Activated CD8-positive, alpha-beta memory T cell treated with anti-CD3 and anti-CD28 coated beads, Interleukin-2, amount 50 U/mL, for 4 hours (primary cell): ENCODE measurements at regions not wholly inside any gene's neighbourhood (a gene's known extent, or its start where the extent isn't known, plus 50 kb on each side); places are given as distances from the start of the nearest gene placed in this dataset.
"Not testable (repeated sequence)": the region's sequence is repeated elsewhere in the genome, so short reads cannot be mapped to it uniquely, and the experiment has no call there.

ENCODE experiments used
- DNase-seq: peaks from one replicate; pipeline ENCODE4 v3.0.0-alpha.2; 2020

DNA sequence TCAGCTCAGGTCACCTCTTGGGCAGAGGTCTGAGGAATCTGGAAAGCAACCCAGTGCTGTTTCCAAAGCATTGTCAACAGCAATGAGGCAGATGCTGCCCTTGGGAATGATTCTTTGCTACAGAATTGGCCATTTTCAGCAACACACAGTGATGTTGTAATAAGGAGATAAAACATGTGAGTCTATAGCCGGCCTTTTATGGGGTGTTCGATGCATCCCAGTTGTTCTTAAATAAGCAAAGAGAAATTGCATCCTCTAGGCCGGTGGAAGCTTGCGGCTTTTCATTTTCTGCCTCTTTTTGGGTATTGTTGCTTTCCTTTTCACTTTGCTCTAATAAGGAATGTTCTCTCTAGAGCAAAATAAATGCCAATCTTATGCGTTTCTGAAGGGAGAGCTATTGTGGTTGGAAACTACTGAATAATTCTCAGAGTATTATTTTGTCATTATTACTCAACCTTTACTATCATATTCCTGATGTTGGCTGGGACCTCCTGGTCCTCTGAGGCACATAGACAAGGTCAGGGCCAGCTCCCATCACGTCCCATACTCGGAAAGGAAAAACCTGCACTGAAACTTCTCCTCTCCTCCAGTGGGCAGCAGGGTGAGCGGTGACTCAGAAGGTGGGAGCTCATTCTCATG, 214.2 kb downstream of the CDH26 start:
- DNase-seq, result no peak

DNA sequence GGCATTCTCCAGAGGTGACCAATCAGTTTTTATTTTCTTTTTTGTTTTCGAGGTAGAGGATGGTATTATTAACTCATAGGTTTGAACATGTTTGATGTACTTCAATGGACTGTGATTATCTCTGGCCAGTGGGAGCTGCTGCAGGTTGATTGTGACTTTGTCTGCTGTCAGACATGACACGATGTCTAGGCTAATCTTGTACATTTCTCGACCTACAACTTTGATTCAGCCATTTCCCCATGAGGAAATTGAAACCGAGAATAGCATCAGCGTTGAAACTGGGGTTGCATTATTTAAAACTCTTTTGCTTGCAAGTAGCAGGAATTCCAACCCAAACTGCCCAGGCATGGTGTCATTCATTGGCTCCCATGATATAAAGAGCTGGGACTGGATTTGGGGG, 218.9 kb downstream of the CDH26 start:
- DNase-seq, result no peak

DNA sequence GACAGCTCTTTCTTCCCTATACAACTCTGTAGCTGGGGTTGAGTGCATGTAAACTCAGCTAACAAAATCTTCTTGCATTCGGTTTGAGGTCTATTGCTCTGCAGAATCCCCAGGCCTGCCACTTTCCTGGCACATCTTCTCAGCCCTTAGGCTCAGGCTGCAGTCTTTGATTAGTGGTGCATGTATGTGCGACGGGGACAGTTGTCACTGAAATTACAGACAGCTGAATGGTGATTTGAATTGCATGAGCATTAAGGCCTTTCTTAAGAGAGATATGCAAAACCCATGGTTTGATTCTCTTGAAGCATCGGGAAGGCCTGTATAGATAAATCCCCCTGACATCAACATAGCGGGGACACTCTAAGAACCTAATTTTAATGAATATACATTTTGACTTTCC, 222.8 kb downstream of the CDH26 start:
- no peak for DNase-seq

DNA sequence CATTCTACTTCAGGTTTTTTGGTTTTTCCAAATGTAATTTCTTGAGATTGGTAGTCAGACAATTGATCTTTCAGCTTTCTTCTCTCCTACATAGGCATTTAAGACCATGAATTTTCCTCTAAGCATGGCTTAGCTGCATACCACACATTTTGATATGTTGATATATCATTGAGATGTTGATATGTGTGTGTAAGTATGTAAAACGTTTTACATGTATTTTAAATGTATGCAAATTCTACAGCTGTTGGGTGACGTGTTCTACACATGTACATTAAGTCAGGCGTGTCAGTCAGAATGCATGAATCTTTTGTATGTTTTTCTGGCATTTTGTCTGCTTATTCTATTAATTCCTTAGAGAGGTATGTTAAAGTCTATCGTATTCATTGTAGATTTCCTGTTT, 228.2 kb downstream of the CDH26 start:
- DNase-seq, result no peak

DNA sequence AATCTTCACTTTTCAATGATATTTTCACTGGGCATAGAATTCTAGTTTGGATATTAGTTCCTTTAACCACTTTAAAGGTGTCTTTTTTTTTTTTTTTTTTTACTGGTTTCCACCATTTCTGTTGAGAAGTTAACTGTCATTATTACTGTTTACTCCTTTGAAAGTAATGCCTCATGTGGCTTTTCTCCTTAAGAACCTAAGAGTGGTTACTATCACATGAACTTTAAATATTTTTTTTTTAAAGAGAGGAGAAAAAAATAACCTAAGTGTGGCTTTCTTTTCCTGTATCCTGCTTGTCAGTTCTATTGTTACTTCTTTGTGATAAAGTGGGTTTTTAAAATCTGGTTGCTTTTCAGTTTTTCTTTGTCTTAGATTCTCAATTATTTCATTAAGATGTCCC, 229.5 kb downstream of the CDH26 start:
- no peak for DNase-seq

DNA sequence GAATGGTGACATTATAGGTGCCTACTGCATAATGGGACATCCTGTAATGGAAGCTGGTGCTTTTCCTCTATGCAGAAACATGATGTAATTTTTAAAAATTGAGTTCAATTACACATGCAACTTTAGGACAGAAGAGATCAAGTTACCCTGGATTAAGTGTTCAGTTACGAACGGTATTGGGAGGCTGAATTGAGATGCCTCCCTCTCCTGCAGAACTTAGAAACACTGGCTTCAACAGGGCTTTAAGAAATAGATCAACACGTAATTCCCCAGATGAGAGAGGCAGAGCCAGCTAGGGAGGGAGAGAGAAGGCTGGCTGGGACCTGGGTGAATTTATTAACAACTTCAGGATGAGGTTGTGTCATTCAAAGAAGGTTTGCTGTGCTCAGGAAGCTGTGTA, 232.8 kb downstream of the CDH26 start:
- no peak for DNase-seq

DNA sequence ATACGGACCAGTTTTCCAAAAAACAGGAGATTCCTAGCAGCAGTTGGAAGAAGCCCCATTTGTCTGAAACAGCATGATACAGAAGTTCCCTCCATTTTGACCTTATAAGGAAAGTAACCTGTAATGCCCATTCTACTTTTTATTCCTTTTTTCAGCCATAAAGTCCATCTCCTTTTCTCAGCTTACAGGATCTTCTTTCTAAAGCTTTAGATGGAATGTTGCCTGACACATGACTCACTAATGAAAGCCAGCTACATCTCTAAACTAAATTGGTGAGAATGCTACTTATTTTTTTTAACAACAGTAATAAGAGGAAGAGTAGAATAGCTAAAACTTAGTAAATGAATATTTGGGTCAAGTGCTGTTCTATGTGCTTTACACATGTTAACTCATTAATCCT, 234.1 kb downstream of the CDH26 start:
- DNase-seq, result no peak

DNA sequence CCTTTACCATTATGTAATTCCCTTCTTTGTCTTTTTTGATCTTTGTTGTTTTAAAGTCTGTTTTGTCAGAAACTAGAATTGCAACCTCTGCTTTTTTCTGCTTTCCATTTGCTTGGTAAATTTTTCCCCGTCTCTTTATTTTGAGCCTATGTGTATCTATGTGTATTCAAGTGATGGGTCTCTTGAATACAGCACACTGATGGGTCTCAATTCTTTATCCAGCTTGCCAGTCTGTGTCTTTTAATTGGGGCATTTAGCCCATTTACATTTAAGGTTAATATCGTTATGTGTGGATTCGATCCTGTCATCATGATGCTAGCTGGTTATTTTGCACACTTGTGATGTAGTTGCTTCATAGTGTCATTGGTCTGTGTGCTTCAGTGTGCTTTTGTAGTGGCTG, 240.9 kb downstream of the CDH26 start:
- not testable (repeated sequence) for DNase-seq

DNA sequence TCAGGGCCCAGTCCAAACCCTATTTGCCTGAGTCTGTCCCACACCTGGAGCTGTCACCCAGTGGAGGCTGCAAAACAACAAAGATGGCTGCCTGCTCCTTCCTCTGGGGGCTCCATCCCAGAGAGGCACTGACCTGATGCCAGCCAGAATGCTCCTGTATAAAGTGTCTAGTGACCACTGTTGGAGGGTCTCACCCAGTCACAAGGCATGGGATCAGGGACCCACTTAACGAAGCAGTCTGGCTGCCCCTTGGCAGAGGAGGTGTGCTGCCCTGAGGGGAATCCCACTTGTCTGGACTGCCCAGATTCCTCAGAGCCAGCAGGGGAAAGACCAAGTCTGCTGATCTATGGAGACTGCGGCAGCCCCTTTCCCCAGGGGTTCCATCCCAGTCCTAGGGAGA, 241.6 kb downstream of the CDH26 start:
- no peak for DNase-seq

DNA sequence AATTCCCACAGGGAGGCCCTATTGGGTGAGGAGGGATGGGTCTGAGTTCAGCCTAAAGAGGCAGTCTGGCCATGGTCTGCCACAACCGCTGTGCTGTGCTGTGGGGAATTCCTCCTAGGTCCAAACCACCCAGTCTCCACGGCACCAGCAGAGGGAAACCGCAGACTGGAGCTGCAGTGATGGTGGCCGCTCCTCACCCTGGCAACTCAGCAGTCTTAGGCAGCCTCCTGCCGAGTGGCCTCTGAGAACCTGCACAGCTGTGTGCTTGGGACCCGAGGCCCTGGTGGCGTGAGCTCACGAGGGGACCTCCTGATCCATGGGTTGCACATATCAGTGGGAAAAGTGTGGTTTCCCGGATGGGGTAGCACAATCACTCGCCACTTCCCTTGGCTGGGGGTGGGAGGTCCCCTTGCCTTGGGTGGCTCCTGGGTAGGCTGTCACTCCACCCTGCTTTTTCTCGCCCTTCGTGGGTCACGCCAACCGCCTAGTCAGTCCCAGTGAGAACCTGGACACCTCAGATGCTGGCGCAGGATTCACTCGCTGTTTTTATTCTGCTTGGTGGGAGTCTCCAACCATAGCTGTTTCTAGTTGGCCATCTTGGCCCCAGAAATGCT, 242.2 kb downstream of the CDH26 start:
- DNase-seq, result no peak

DNA sequence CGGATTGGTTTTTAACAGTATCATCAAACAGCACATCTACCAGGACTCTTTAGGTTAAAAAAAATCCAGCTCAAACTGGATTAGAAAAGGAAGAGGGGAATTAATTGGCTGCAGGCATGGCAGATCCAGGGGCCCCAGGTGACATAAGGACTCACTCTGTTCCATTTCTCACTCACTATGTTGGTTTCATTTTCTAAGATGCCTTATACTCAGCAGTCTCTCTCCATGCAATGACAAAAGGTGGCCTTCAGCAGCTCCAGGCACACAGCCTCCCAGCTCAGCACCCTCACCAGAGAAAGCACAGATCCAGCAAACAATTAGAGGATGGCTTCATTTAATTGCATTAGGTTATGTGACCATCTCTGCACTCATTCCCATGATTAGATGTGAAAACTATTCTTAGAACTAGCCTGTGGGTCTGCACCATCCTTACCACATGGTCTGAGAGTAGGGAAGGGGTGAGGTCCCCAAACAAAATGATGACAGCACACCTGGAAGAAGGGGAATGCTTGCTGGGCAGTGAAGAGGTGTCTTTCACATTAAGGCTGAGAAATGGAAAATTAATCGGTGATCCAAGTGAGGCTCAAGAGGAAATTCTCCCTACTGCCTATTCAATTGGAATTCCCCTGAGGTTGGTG, 243.1 kb downstream of the CDH26 start:
- no peak for DNase-seq

DNA sequence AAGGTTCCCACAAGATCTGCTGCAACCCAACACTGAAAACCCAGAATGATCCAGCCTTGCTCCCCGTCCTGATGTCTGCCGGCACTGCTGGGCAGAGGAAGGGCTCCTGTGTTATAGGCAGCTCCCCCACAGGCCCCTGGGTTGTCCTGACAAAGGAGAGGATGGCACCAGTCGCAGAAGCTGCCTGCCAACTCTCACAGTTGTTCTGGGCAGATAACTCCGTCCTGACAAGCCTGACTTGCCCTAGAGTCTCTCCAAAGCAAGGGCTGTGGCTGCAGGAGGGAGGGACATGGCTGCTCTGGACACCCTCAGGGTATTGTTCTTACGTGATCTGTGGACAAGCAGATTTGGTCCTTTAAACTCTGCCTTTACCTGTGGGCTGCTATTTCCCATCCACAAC, 243.8 kb downstream of the CDH26 start:
- DNase-seq, result no peak

DNA sequence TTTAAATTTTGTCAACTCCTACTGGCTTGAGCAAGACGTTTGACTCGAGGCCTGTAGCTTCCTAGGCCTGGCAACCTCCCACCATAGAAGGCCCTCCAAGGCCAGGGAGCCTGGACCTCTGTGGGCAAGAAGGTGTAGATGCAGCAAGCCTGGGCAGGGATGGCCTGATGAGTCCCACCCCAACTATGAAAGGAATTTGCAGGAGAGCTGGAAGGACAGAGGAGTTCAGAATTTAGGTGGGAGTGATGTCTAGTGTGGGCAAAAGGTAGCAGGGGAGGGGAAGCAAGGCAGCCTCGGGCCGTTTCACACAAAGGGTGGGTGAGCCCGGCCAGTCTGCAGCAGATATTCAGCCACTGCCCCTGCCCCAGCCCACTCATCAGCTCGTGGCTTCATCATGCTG, 245.2 kb downstream of the CDH26 start:
- no peak for DNase-seq

DNA sequence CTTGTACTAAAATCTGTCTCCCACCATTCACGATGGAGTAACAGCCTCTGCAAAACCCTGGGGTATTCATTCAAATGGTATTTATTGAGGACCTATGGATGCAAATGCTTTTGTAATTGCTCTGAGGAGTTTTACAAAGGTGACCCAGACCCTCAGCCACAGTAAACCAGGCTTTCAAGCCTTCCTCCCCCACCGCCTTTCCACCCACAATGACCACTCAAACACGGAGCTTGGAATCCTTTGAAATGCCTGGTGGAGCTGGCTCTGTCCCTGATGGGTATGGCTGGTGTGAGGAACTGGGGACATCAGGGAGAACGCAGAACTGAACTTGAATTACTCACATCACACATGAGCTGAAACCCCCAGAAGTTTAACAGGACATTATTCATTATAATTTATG, 246.4 kb downstream of the CDH26 start:
- no peak for DNase-seq

DNA sequence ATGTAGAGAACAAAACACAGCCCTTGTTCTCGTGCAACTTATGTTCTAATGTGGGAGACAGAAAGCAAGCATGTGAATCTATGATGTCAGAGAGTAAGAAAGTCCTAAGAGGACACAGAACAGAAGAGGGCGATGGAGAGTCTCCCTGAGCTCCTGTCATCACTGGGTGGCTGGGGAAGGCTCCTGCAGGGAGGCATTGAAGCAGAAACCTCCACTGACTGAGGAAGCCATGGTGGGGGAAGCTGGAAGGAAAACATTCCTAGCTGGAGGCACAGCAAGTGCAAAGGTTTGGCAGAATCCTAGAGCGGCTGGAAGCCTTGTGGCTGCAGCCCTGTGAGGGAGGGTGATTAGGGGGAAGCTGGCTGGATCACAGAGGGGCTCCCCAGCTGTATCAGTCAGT, 248.0 kb downstream of the CDH26 start:
- no peak for DNase-seq

DNA sequence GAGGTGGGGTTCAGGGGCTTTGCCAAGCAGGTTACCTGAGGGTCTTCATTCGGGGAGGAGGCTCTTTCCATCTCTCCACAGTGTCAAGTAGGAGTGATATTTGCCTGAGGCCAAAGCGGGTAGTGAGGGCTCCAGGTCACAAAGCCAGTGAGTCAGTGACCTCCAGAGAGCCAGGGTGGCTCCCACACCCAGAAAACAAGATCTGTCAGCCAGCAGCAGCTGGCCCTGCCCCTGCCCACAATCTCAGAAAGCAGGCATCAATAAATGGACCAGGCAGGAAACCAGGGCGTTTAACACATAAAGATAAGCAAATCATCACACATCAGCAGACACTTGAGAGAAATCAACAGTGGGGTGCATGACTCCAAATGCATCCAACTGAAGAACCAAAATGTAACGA, 250.8 kb downstream of the CDH26 start:
- DNase-seq, result no peak

DNA sequence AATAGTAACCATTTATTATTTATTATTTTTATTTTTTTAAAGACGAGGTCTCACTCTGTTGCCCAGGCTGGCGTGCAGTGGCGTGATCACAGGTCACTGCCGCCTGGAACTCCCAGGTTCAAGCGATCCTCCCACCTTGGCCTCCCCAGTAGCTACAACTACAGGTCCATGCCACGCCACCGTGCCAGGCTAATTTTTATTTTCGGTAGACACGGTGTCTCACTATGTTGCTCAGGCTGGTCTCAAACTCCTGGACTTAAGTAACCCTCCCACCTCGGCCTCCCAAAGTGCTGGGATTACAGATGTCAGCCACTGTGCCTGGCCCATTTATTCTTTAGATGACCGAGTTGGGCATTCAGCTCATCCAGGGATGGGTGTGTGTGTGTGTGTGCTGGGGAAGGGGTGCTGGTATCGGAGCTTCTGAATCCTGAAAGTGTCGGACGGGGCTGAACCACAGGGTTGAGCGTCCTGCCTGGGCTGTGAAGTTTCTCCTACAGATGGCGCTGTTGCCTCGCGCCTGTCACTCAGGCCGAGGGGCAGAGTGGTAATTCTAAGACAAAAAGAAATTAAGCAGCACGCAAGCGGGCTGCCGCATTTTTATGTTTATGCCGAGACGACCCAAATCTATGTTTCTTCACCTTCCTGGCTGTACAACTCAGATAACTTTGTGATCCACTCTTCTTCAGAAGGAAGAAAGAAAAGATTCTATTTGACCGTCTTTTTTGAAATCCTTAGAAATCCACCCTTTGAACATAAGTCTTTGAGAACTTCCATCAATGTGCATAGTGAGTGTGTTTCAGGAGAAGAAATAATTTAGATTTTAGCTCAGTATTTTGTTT, 252.8 kb downstream of the CDH26 start:
- peak; percentile 53 for DNase-seq

DNA sequence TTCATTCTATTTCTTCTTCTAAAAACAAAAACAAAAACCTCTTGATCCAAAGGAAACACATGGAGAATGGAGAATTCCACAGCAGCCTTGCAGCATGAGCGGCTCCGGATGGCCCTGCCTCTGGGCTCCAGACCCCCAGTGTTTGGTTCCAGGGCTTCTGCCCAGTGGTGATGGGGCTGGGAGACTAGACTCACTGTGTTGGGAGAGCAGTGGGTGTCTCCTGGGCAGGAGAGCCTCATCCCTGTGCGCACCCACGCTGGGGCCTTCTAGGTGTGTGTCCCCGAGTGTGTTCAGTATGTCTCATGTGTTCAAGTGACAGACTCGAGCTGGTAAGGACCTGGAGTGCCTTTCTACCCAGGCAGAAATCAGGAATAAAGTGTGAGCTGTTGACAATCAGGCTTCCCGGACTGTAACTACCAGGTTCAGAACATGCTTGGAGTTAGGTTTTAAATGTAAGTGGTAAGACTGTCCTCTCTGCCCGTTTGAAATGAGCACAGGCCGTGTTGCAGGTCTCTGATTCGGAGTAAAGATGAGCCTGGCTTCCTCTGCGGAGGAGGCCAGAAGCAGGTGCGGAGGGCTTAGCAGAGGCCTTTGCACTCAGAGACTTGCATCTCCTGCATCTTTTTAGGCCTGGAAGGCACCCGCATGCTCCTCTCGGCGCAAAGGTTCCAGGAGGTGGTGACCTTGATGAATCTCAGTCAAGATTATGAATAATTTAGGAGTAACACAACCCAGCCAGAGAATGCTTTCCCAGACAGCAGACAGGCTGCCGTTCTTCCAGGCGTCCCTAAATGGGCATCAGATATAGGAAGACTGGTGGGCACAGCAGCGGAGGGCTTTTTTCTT, 253.6 kb downstream of the CDH26 start:
- DNase-seq, result no peak

DNA sequence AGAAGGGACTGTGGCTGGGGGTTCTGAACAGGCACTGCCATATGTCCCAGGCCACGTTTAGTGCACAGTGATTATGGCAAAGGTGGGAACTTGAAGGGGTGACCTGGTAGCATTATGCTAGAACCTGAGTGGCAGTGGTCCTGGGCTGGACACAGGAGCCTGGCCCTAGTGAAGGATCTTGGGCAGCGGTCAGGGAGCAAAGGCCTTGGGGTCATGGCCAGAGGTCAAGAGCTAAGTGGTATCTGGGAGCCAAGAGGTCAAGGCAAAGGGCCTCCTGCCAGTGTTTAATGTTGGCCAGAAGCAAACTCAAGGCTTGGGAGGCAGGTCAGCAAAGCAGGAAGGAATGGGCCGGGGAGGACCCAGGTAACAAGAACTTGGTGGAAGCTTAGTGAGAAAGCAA, 254.5 kb downstream of the CDH26 start:
- no peak for DNase-seq

DNA sequence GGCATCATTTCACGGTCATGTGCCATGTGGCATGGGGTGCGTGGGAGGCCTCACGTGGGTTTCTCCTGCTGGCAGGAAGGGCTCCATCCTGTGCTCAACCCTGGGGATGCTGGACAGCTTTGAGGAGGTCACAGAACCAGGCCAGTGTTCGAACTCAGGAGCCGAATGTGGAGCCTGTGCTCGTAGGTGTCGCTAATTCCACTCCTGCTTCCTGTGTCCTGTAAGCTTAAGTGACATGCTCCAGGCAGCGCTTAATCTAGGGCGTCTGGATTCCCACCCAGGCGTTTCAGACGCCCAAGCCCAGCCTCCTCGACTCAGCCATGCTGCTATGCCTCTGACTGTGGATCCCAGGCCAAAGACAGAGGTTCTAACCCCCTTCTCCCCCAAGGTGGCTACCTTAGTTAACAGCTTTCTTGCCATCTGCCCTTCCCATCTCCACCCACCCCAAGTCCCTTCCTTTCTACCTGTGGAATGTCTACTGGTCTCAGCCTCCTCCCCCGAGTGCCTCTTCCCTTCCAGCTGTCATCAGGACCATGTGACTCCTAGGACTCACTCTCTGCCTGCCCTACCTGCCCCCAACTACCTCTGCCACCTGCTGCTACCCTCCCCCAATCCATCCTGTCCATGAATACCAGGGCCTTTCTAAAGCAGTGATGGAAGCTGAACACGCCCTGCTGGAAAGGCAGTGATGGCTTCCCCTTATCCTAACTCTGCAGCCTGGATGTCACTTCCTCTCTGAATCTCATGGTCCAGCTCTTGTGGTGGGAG, 255.1 kb downstream of the CDH26 start:
- DNase-seq, result no peak

DNA sequence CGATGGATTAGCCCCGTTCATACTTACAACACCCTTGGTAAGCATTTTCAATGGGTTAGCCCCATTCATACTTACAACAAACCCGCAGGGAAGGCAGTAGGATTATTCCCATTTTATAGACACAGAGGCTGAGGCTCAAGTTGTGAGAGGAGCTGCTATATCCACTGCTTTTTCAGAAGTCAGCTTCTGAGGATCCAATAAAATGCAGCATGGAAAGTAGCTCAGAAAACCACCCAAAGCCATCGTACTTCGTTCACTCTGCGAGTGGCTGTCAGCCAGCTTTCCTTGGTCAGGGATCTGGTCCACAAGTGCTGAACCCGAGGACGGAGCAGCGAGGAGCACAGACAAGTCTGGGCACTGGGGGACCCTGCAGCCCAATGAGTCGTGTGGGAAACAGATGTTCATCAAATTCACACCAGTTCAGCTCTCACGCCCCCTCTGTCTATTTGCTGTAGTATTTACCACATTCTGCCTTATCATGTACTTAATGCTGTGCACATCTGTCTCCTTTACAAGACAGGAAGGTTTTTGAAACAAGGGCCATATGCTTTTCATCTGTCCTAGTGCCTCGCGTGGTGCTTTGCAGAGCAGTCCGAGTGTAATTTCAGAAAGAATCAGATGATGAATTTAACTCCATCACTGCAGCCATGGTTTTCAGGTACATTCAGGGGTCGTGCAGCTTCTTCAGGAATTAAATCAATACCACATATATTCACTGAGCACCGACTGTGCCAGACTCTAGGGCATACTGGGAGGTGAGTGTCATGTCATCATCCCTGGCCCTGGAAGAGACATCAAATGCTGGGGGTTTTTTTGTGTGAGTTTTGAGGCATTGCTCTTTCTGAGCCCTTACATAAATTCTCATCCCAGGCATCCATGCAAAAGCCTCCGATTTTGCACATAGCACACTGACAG, 256.9 kb downstream of the CDH26 start:
- no peak for DNase-seq
